K562 (cell line): ENCODE measurements at regions not wholly inside any gene's neighbourhood (a gene's known extent, or its start where the extent isn't known, plus 50 kb on each side); places are given as distances from the start of the nearest gene placed in this dataset.

Experiments used
- ATAC-seq: fragments of 200-7000 bp; cut with Tn5 transposase; 3 replicates; pipeline ENCODE4 v1.9.1; 2020; ENCODE audit warnings: moderate library complexity
- BruUV-seq: library from RNA; stranded (reverse); fragments of 400-500 nt; replicated peaks from 2 replicates; lab custom pipeline; 2021; lab: Mats Ljungman, UMichigan
- CTCF ChIA-PET: fragments of 300-600 bp; formaldehyde crosslinking; extraction: SDS; loops from one replicate; lab custom pipeline; 2021; ENCODE audit warnings: low intra/inter-chr PET ratio; lab: Yijun Ruan, JAX
- POLR2A ChIA-PET: fragments of 300-600, 350-650 bp; sonication (Branson Sonifier 250); formaldehyde crosslinking; extraction: SDS; loops from one replicate; lab custom pipeline; 2021; ENCODE audit warnings: antibody characterized with exemption, inconsistent platforms; lab: Yijun Ruan, JAX
- DNase-seq, 4 experiments: peaks; one replicate each; pipeline versions ENCODE4 v3.0.0 to v3.0.0-alpha.2; 2011 to 2018; ENCODE audit warnings: low spot score in 3 of 4, mixed read lengths in 3 of 4; ENCODE audit errors: extremely low read depth in 1 of 4
- FAIRE-seq: peaks from 2 replicates; lab custom pipeline; 2011; peaks lifted over from hg19 to GRCh38; lab: Jason Lieb, UNC
- H2AFZ ChIP-seq: 2 replicates; pipeline ENCODE4 v1.6.0; 2011; ENCODE audit warnings: low read depth, low read length, control low read depth, inconsistent platforms
- H3K27ac ChIP-seq: fragments of 200-600 bp; 3 replicates; pipeline ENCODE4 v1.8.0; 2011; ENCODE audit warnings: low read depth, mild to moderate bottlenecking, control low read depth, inconsistent platforms, low read length, moderate library complexity, mixed read lengths; ENCODE audit errors: extremely low read depth
- H3K27me3 ChIP-seq, 2 experiments: fragments of 300-600 bp in 1 of 2; 2 replicates in 1 of 2; 3 replicates in 1 of 2; pipeline versions ENCODE4 v1.6.0 to v1.8.0; 2011; ENCODE audit warnings: inconsistent platforms in 2 of 2, low read length in 2 of 2, mild to moderate bottlenecking in 1 of 2, mixed read lengths in 1 of 2, moderate library complexity in 1 of 2; ENCODE audit not compliant: control insufficient read depth in 2 of 2, insufficient read depth in 2 of 2
- H3K36me3 ChIP-seq: fragments of 300-600 bp; 3 replicates; pipeline ENCODE4 v1.8.0; 2011; ENCODE audit warnings: mild to moderate bottlenecking, low read length, inconsistent platforms; ENCODE audit not compliant: control insufficient read depth, insufficient read depth
- H3K4me1 ChIP-seq, 2 experiments: fragments of 200-600 bp in 1 of 2; replicated peaks in 1 of 2; 2 replicates in 1 of 2; 3 replicates in 1 of 2; pipeline versions ENCODE4 v1.5.1 to v1.8.0; 2011; ENCODE audit warnings: inconsistent platforms in 2 of 2, low read length in 2 of 2, mild to moderate bottlenecking in 1 of 2, mixed read lengths in 1 of 2, moderate library complexity in 1 of 2; ENCODE audit not compliant: control insufficient read depth in 2 of 2, insufficient read depth in 2 of 2
- H3K4me2 ChIP-seq: 2 replicates; pipeline ENCODE4 v1.6.1; 2011; ENCODE audit warnings: low read length, control low read depth, inconsistent platforms, mixed read lengths; ENCODE audit not compliant: insufficient read depth
- H3K4me3 ChIP-seq: fragments of 200-600 bp; sonication (generic), shearing (Covaris generic); 2 replicates; pipeline ENCODE4 v1.5.1; 2016; ENCODE audit warnings: control low read depth, inconsistent platforms
- H3K79me2 ChIP-seq: fragments of 200-600 bp; 3 replicates; pipeline ENCODE4 v1.8.0; 2011; ENCODE audit warnings: low read length, inconsistent platforms; ENCODE audit not compliant: control insufficient read depth, insufficient read depth
- H3K9ac ChIP-seq, 2 experiments: 2 replicates each; pipeline versions ENCODE4 v1.6.0 to v1.6.1; 2011; ENCODE audit warnings: low read depth in 2 of 2, low read length in 2 of 2, control low read depth in 1 of 2, inconsistent platforms in 1 of 2, mild to moderate bottlenecking in 1 of 2, mixed read lengths in 1 of 2; ENCODE audit not compliant: insufficient read depth in 1 of 2
- H3K9me1 ChIP-seq: one replicate; pipeline ENCODE4 v1.6.0; 2011; ENCODE audit warnings: inconsistent platforms, mild to moderate bottlenecking, low read length, moderate library complexity; ENCODE audit not compliant: control insufficient read depth, insufficient read depth
- H3K9me3 ChIP-seq: replicated peaks from 2 replicates; pipeline ENCODE4 v1.5.1; 2011; ENCODE audit warnings: low read depth, low read length, inconsistent platforms; ENCODE audit not compliant: control insufficient read depth, insufficient read depth
- H4K20me1 ChIP-seq: replicated peaks from 2 replicates; pipeline ENCODE4 v1.6.1; 2011; ENCODE audit warnings: low read length, inconsistent platforms, mixed read lengths; ENCODE audit not compliant: control insufficient read depth, insufficient read depth
- ARID2 ChIP-seq: fragments of 450-650 bp; IDR thresholded peaks from 2 replicates; pipeline ENCODE4 v1.6.1; 2017; ENCODE audit warnings: antibody characterized with exemption, mild to moderate bottlenecking
- HMGN3 ChIP-seq: IDR thresholded peaks from 2 replicates; pipeline ENCODE4 v1.6.1; 2011; ENCODE audit warnings: borderline replicate concordance, low read depth, mild to moderate bottlenecking, mixed read lengths, low read length; ENCODE audit not compliant: insufficient read length; ENCODE audit errors: extremely low read depth
- NCOA6 ChIP-seq: fragments of 450-650 bp; IDR thresholded peaks from 2 replicates; pipeline ENCODE4 v1.6.1; 2017; ENCODE audit warnings: mild to moderate bottlenecking
- NFXL1 ChIP-seq: fragments of 450-650 bp; formaldehyde crosslinking; IDR thresholded peaks from 2 replicates; pipeline ENCODE4 v1.4.0; 2021; ENCODE audit warnings: mild to moderate bottlenecking
- NONO ChIP-seq, 2 experiments: fragments of 200-400 bp in 1 of 2; fragments of 450-650 bp in 1 of 2; formaldehyde crosslinking in 1 of 2; IDR thresholded peaks; 2 replicates each; pipeline ENCODE4 v1.6.1; 2017; ENCODE audit warnings: low read depth in 2 of 2, mild to moderate bottlenecking in 2 of 2, moderate library complexity in 2 of 2, low read length in 1 of 2
- POLR2H ChIP-seq: IDR thresholded peaks from 2 replicates; pipeline ENCODE4 v1.6.1; 2016; ENCODE audit warnings: missing genetic modification characterization, low read depth, mild to moderate bottlenecking, control low read depth, missing compliant biosample characterization, moderate library complexity
- RFX1 ChIP-seq: fragments of 450-650 bp; IDR thresholded peaks from 2 replicates; pipeline ENCODE4 v1.6.1; 2016; ENCODE audit warnings: mild to moderate bottlenecking, moderate library complexity
- SOX6 ChIP-seq: fragments of 450-650 bp; IDR thresholded peaks from 2 replicates; pipeline ENCODE4 v1.6.1; 2014; ENCODE audit warnings: mild to moderate bottlenecking
- SP2 ChIP-seq: IDR thresholded peaks from 2 replicates; pipeline ENCODE4 v1.6.1; 2011; ENCODE audit warnings: mild to moderate bottlenecking, low read depth, low read length, moderate library complexity; ENCODE audit not compliant: poor library complexity, severe bottlenecking; ENCODE audit errors: extremely low read depth
- TBP ChIP-seq: optimal IDR thresholded peaks from 2 replicates; pipeline ENCODE3; 2011; ENCODE audit warnings: low read depth, low read length, improper control_type of control experiment
- ZNF436 ChIP-seq: fragments of 250-450, 450-650 bp; sonication (Bioruptor Pico); formaldehyde crosslinking; IDR thresholded peaks from 2 replicates; pipeline ENCODE4 v1.7.0; 2020; ENCODE audit warnings: mild to moderate bottlenecking
- ZNF75A ChIP-seq: fragments of 450-650 bp; formaldehyde crosslinking; IDR thresholded peaks from 2 replicates; pipeline ENCODE4 v1.4.0; 2020; ENCODE audit warnings: mild to moderate bottlenecking
- WGBS: fragments of 100-300 bp; shearing (Covaris generic); methylation state at CpG from one replicate; pipeline ENCODE4 v1.1.6; 2016; ENCODE audit warnings: low coverage, mixed read lengths; ENCODE audit not compliant: insufficient coverage; ENCODE audit errors: missing lambda C conversion rate; 5-methylcytosine and 5-hydroxymethylcytosine counted together
- in situ Hi-C: fragments of 300-500 bp; cut with MboI; formaldehyde crosslinking; loops from 4 replicates; pipeline ENCODE4 v1.15.0; 2018; ENCODE audit warnings: inconsistent platforms, mixed read lengths
- intact Hi-C: fragments of 100-400 bp; cut with micrococcal nuclease; formaldehyde crosslinking; loops from 2 replicates; pipeline ENCODE4 v1.14.2; 2022
- TF ChIP-seq, protein P1 (sequence below): fragments of 450-650 bp; formaldehyde crosslinking; IDR thresholded peaks from 2 replicates; pipeline ENCODE4 v1.4.0; 2022; ENCODE audit warnings: missing genetic modification characterization
- TF ChIP-seq, protein P2 (sequence below): sonication (generic); formaldehyde crosslinking; IDR thresholded peaks from 2 replicates; pipeline ENCODE4 v1.8.1; 2023; ENCODE audit warnings: mild to moderate bottlenecking, missing genetic modification reagents
- TF ChIP-seq, protein P3 (sequence below): fragments of 250-450 bp; sonication (Bioruptor Pico); IDR thresholded peaks from 2 replicates; pipeline ENCODE4 v1.8.0; 2021; ENCODE audit warnings: borderline replicate concordance, mild to moderate bottlenecking, moderate library complexity; ENCODE audit not compliant: poor library complexity, severe bottlenecking
- TF ChIP-seq, protein P4 (sequence below): fragments of 450-650 bp; formaldehyde crosslinking; IDR thresholded peaks from 2 replicates; pipeline ENCODE4 v1.4.0; 2022; ENCODE audit warnings: missing genetic modification characterization

DNA sequence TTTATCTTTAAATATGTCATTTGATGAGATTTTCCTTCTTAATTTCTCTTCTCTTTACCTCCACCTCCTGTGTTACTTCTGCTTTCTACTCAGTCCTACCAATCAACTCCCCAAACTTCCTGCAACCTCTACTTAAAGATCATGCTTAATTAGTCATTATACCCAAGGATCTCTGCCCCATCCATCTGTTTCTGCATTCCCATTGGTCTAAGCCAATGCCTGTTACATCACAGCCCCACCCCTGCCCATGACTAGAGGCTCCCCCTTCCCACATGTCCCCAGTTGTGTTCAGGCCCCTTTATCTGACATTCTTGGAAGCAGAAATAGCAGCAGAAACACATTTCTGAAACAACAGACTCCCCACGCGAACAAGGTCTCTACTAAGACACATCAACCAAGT lies 319.1 kb upstream of the NFE2L3 start:
- Histone ChIP-seq H3K36me3 (no peaks in the 10 kb centered on the region), H3K27me3 (no peaks in the 10 kb centered on the region), H3K79me2 (no peaks in the 10 kb centered on the region), H3K4me3 (no peak overlapping the region), H3K9me3 (no peaks in the 10 kb centered on the region), H3K4me2 (no peak overlapping the region), H3K27ac (no peak overlapping the region), H4K20me1 (no peaks in the 10 kb centered on the region), H3K9me1 (no peaks in the 10 kb centered on the region), H3K9ac (no peak overlapping the region), H2AFZ (peak overlapping the region; percentile 48), H3K4me1 (no peaks in the 10 kb centered on the region; a peak in 1 of 5 replicates)
- ChIA-PET CTCF (no interaction called here), POLR2A (interaction anchor here (1.6 kb wide), 1 partner anchor 537 kb away, joined by 4 read pairs; no protein-coding TSS in a partner anchor)
- WGBS, result 55% methylated on average over 2 of the region's 2 CpGs
- in situ Hi-C loops (loop anchor here (25.0 kb wide), 1 partner anchor 446 kb away; no protein-coding TSS in a partner anchor), intact Hi-C loops (no loop called here)
- no peak for FAIRE-seq
- peak in 1 of 4 experiments; percentile 34 for DNase-seq
- ATAC-seq, result no peak
- BruUV-seq, result no TSS peak
- TF ChIP-seq ZNF75A (CRISPR knock-in tag), result no peak
- no peak for TF ChIP-seq HMGN3
- no peak for TF ChIP-seq SOX6
- peak; percentile 28; the same call in 1 of the 2 replicates for TF ChIP-seq POLR2H (tag)
- TF ChIP-seq, protein P1, sequence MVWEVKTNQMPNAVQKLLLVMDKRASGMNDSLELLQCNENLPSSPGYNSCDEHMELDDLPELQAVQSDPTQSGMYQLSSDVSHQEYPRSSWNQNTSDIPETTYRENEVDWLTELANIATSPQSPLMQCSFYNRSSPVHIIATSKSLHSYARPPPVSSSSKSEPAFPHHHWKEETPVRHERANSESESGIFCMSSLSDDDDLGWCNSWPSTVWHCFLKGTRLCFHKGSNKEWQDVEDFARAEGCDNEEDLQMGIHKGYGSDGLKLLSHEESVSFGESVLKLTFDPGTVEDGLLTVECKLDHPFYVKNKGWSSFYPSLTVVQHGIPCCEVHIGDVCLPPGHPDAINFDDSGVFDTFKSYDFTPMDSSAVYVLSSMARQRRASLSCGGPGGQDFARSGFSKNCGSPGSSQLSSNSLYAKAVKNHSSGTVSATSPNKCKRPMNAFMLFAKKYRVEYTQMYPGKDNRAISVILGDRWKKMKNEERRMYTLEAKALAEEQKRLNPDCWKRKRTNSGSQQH (CRISPR knock-in tag), result 0 out of 2 replicates have a peak, but pooled peaks have one; percentile 14
- TF ChIP-seq NCOA6, result no peak
- TF ChIP-seq NFXL1, result no peak
- no peak for TF ChIP-seq SP2
- TF ChIP-seq ZNF436 (CRISPR knock-in tag), result no peak
- TF ChIP-seq, protein P2, sequence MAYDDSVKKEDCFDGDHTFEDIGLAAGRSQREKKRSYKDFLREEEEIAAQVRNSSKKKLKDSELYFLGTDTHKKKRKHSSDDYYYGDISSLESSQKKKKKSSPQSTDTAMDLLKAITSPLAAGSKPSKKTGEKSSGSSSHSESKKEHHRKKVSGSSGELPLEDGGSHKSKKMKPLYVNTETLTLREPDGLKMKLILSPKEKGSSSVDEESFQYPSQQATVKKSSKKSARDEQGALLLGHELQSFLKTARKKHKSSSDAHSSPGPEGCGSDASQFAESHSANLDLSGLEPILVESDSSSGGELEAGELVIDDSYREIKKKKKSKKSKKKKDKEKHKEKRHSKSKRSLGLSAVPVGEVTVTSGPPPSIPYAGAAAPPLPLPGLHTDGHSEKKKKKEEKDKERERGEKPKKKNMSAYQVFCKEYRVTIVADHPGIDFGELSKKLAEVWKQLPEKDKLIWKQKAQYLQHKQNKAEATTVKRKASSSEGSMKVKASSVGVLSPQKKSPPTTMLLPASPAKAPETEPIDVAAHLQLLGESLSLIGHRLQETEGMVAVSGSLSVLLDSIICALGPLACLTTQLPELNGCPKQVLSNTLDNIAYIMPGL, result no peak
- no peak for TF ChIP-seq ARID2
- no peak for TF ChIP-seq TBP
- no peak for TF ChIP-seq RFX1
- TF ChIP-seq, protein P3, sequence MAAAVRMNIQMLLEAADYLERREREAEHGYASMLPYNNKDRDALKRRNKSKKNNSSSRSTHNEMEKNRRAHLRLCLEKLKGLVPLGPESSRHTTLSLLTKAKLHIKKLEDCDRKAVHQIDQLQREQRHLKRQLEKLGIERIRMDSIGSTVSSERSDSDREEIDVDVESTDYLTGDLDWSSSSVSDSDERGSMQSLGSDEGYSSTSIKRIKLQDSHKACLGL (CRISPR knock-in tag), result no peak
- TF ChIP-seq, protein P4, sequence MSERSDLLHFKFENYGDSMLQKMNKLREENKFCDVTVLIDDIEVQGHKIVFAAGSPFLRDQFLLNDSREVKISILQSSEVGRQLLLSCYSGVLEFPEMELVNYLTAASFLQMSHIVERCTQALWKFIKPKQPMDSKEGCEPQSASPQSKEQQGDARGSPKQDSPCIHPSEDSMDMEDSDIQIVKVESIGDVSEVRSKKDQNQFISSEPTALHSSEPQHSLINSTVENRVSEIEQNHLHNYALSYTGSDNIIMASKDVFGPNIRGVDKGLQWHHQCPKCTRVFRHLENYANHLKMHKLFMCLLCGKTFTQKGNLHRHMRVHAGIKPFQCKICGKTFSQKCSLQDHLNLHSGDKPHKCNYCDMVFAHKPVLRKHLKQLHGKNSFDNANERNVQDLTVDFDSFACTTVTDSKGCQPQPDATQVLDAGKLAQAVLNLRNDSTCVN, result 0 out of 2 replicates have a peak, but pooled peaks have one; percentile 36
- no peak for TF ChIP-seq NONO (IDR thresholded peaks at IDR 0.05; ENCODE audit: low read depth in 2 of 2, low read length in 1 of 2)
